GM12874 (cell line): ENCODE measurements at regions not wholly inside any gene's neighbourhood (a gene's known extent, or its start where the extent isn't known, plus 50 kb on each side); places are given as distances from the start of the nearest gene placed in this dataset.

Experiments
- TF ChIP-seq, protein P1 (sequence below): IDR thresholded peaks from 2 replicates; pipeline ENCODE4 v1.5.1; 2011; ENCODE audit warnings: low read depth, mild to moderate bottlenecking, control low read depth, low read length, moderate library complexity; ENCODE audit not compliant: insufficient read depth

DNA sequence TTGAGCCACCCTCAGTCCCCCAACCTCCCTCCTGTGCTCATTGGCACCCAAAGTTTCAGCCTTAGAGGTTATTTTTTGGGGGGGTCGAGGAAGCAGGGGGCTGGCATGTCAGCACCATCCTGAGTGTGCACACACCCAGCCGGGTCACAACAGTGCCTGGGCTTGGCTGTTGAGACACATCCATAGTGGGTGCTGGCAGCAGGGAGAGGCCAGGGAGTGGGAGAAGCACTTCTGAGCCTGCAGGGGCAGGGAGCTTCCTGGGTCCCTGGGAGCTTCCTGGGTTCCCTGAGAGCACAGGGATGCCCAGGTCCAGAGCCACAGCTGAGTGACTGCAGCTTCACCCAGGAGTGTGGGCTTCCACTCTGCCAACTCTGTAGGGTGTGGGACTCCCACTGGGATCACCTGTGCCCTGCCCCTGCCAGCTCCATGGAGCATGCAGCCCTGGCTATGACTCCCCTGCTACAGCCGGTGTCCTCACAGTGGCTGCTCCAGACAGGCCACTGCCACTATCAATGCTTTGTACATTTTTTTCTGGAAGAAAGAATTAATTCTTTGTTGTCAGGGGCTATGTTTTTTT, 240.4 kb downstream of the PTGER3 start:
- TF ChIP-seq, protein P1, sequence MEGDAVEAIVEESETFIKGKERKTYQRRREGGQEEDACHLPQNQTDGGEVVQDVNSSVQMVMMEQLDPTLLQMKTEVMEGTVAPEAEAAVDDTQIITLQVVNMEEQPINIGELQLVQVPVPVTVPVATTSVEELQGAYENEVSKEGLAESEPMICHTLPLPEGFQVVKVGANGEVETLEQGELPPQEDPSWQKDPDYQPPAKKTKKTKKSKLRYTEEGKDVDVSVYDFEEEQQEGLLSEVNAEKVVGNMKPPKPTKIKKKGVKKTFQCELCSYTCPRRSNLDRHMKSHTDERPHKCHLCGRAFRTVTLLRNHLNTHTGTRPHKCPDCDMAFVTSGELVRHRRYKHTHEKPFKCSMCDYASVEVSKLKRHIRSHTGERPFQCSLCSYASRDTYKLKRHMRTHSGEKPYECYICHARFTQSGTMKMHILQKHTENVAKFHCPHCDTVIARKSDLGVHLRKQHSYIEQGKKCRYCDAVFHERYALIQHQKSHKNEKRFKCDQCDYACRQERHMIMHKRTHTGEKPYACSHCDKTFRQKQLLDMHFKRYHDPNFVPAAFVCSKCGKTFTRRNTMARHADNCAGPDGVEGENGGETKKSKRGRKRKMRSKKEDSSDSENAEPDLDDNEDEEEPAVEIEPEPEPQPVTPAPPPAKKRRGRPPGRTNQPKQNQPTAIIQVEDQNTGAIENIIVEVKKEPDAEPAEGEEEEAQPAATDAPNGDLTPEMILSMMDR: no peak

- TF ChIP-seq, protein P1: no peak
Observed at GRCh38 chr1:70809069-70809468, 238.5 kb downstream of the PTGER3 start.

DNA sequence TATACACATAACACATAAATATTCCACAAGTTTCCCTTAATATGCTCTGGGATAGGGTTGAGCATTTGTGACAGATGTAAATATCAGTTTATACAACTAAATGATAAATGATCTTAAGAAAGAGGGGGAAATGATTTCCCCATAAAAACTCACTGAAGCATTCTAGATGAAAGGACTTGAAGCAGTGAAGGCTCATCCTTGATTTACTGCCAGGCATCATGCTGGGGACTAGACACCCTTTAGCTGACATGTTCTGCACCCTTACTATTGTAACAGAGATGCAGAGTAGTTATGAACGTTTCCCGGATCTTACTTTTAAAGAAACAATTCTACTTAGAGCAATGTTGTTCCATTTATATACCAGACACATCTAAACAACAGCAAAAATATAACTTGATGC, 235.8 kb downstream of the PTGER3 start:
- TF ChIP-seq, protein P1: no peak

GRCh38 chr1:70812442-70813109, 235.0 kb downstream of the PTGER3 start:
- TF ChIP-seq, protein P1: no peak

DNA sequence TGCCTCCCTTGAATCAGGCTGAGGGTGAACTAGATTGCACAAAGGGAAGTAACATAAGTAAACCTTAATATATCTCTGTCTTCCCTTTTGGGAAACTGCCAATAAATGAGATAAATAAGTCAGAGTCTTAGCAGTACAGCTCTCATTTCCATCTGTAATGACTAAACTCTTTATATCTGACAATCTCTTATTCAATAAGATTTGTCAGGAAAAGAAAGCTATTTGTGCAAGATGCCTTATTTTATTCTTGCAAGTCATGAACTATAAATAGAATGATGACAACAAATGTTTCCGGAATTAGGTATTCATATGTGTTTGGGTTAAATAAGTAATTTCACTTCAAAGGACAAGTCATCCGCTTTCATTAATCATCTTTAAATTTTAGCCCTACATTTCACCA, 229.2 kb downstream of the PTGER3 start:
- TF ChIP-seq, protein P1: no peak

GRCh38 chr1:70819231-70819630, 228.4 kb downstream of the PTGER3 start:
- TF ChIP-seq, protein P1: no peak

DNA sequence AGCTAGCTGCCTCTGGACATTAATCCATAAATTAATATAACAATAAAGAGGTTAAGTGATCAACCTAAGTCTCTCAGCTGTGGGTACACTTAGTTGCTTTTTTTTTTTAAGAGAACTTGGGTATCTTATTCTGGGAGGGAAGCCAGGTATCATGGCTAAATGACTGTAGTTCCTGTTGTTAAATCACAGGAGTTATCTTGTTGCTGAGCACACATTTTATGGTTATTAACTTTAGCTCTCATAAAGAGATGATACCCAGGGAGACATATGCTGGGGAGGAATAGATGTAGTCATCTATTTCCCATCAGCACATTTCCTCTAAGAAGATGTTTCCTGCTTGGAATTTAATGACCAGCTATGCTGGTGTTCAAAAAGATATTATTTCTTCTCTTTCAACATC, 227.8 kb downstream of the PTGER3 start:
- TF ChIP-seq, protein P1: no peak
